ENCODE measurements at regions not wholly inside any gene's neighbourhood (a gene's known extent, or its start where the extent isn't known, plus 50 kb on each side); places are given as distances from the start of the nearest gene placed in this dataset.
"Not testable (repeated sequence)": the region's sequence is repeated elsewhere in the genome, so short reads cannot be mapped to it uniquely, and the experiment has no call there.

GRCh38 chr1:64355534-64355933, 114.4 kb upstream of the CACHD1 start:
- not testable (repeated sequence) for TF ChIP-seq POLR2A (IDR thresholded peaks at IDR 0.05)
- TF ChIP-seq, protein P1, sequence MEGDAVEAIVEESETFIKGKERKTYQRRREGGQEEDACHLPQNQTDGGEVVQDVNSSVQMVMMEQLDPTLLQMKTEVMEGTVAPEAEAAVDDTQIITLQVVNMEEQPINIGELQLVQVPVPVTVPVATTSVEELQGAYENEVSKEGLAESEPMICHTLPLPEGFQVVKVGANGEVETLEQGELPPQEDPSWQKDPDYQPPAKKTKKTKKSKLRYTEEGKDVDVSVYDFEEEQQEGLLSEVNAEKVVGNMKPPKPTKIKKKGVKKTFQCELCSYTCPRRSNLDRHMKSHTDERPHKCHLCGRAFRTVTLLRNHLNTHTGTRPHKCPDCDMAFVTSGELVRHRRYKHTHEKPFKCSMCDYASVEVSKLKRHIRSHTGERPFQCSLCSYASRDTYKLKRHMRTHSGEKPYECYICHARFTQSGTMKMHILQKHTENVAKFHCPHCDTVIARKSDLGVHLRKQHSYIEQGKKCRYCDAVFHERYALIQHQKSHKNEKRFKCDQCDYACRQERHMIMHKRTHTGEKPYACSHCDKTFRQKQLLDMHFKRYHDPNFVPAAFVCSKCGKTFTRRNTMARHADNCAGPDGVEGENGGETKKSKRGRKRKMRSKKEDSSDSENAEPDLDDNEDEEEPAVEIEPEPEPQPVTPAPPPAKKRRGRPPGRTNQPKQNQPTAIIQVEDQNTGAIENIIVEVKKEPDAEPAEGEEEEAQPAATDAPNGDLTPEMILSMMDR (IDR thresholded peaks at IDR 0.05 in 4 of 5, conservative IDR thresholded peaks at IDR 0.05 in 1 of 5) = not testable (repeated sequence)

Measured in gastrocnemius medialis (tissue), 4 donors.